ENCODE measurements at regions not wholly inside any gene's neighbourhood (a gene's known extent, or its start where the extent isn't known, plus 50 kb on each side); places are given as distances from the start of the nearest gene placed in this dataset.

GRCh38 chr3:43783987-43784639, 93.4 kb downstream of the ABHD5 start:
- H3K36me3 Mint-ChIP-seq (ENCODE audit: low read depth), result no peaks in the 10 kb centered on the region
- CTCF ChIA-PET, result interaction anchor here (1.2 kb wide), 1 partner anchor 8 kb away, joined by 3 read pairs; no protein-coding TSS in a partner anchor
- H3K4me3 Mint-ChIP-seq, result no peak overlapping the region
- no peaks in the 10 kb centered on the region for H3K9me3 Mint-ChIP-seq
- H3K27me3 Mint-ChIP-seq, result no peaks in the 10 kb centered on the region
- no peak overlapping the region for H3K27ac Mint-ChIP-seq
- DNase-seq, result no peak
- H3K4me1 Mint-ChIP-seq, result no peaks in the 10 kb centered on the region
- POLR2A ChIA-PET, result no interaction called here

DNA sequence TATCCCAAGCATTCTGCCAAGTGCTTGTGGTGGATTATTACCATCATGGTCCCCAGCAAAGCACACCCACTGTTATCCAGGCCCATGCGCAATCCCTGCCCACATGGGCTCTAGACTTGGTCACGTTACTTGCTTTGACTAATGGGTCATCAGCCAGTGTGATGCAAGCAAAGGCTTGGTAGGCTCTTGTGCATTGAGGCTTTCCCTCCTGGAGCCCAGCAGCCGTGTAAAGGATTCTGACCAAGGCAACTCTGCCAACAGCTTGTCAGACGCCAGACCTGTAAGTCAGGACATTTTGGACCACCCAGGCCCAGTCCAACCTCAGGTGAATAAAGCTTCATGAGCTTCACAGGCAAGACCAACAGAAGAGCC, 93.9 kb downstream of the ABHD5 start:
- CTCF ChIA-PET, result interaction anchor here (1.2 kb wide), 1 partner anchor 9 kb away, joined by 3 read pairs; no protein-coding TSS in a partner anchor
- no peaks in the 10 kb centered on the region for H3K4me1 Mint-ChIP-seq
- no peaks in the 10 kb centered on the region for H3K36me3 Mint-ChIP-seq (ENCODE audit: low read depth)
- no peak overlapping the region for H3K4me3 Mint-ChIP-seq
- no peaks in the 10 kb centered on the region for H3K9me3 Mint-ChIP-seq
- POLR2A ChIA-PET, result no interaction called here
- no peak for DNase-seq
- H3K27me3 Mint-ChIP-seq, result no peaks in the 10 kb centered on the region
- no peak overlapping the region for H3K27ac Mint-ChIP-seq

DNA sequence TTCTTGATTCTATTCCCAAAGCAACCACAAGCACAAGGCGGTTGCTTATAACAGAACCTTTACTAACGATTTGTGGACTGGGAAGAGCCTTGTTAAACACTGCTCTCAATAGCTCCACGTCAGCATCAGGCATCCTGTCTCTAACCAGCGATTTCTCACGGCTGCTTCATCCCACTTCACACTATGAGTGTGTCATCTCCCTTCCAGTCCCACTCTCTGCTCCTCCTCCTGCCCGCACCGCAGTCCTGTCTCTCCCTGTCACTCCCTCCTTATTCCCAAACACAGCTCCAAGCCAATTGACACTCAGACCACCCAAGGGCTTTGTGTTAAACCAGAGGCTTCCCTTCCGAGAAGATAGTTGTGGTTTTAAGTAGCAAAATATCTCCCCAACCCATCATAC, 94.8 kb downstream of the ABHD5 start:
- H3K27ac Mint-ChIP-seq, result no peak overlapping the region
- H3K4me3 Mint-ChIP-seq, result no peak overlapping the region
- DNase-seq, result no peak
- no peaks in the 10 kb centered on the region for H3K36me3 Mint-ChIP-seq (ENCODE audit: low read depth)
- H3K4me1 Mint-ChIP-seq, result no peaks in the 10 kb centered on the region
- no peaks in the 10 kb centered on the region for H3K27me3 Mint-ChIP-seq
- ChIA-PET POLR2A (no interaction called here), CTCF (no interaction called here)
- no peaks in the 10 kb centered on the region for H3K9me3 Mint-ChIP-seq

- Mint-ChIP-seq H3K27ac (no peak overlapping the region), H3K9me3 (no peaks in the 10 kb centered on the region), H3K4me3 (no peak overlapping the region), H3K27me3 (no peaks in the 10 kb centered on the region), H3K36me3 (ENCODE audit: low read depth) (no peaks in the 10 kb centered on the region), H3K4me1 (no peaks in the 10 kb centered on the region)
- ChIA-PET POLR2A (no interaction called here), CTCF (interaction anchor here (1.2 kb wide), 1 partner anchor 17 kb away, joined by 5 read pairs; no protein-coding TSS in a partner anchor)
- no peak for DNase-seq
These were observed 95.4 kb downstream of the ABHD5 start for GRCh38 chr3:43786102-43786501.

DNA sequence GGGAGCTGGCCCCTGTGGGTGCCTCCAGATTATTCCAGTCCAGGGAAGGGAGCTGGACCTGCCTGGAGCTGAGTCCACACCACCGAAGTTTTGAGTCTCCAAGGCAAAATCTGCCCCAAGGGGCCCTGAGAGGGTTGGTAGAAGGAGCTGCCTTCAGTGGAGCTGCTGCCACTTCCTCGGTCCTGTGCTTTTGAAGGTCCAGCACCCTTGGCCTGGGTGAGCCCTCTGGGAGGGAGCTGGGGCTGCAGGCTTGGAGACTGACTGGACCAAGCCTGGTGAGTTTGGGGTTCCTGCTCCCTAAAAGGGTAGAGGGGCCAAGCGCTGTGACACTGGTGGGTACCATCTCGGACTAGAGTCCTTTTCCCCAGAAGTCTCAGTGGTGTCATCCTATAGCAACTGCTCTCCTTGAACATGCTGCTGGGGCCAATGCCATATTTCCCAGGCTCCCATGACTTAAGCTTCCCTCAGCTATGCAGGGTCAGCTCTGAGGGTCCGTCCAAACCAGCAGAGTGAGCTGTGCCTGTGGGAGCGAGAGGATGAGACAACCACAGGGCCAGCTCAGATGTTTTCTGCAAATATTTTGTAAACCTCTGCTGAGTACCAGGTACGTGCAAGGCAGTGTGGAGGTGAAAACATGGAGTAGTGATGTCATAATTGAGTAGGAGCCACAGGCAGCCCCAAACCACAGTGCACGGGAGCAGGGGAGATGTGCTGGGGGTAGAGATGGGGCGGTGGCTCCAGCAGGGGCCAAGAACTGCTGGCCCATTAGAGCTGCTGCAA, 96.0 kb downstream of the ABHD5 start:
- no peaks in the 10 kb centered on the region for H3K27me3 Mint-ChIP-seq
- H3K9me3 Mint-ChIP-seq, result no peaks in the 10 kb centered on the region
- H3K27ac Mint-ChIP-seq, result no peak overlapping the region
- H3K4me1 Mint-ChIP-seq, result no peaks in the 10 kb centered on the region
- DNase-seq, result no peak
- no peaks in the 10 kb centered on the region for H3K36me3 Mint-ChIP-seq (ENCODE audit: low read depth)
- CTCF ChIA-PET, result interaction anchor here (1.2 kb wide), 1 partner anchor 18 kb away, joined by 5 read pairs; no protein-coding TSS in a partner anchor
- POLR2A ChIA-PET, result no interaction called here
- H3K4me3 Mint-ChIP-seq, result no peak overlapping the region

DNA sequence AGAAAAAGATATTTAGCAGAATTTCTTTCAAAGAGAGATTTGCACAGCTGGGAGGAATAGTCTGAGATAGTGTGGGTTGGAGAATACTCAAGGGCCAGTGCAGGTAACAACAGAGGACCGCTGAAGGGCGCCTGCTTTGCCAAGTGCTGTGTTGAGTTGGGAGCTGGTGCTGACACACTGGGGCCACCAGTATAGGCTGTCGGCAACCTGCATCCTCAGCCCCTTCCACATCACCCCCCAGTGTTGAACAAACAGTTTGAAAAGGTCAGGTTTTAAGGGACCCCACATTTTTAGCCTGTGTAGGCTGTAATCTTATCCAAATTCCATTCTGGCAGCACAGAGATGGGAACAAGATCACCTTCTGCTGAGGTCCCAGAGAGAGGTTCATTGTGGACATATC, 96.6 kb downstream of the ABHD5 start:
- Mint-ChIP-seq H3K4me3 (no peak overlapping the region), H3K27me3 (no peaks in the 10 kb centered on the region), H3K4me1 (no peaks in the 10 kb centered on the region), H3K9me3 (no peaks in the 10 kb centered on the region), H3K27ac (no peak overlapping the region), H3K36me3 (ENCODE audit: low read depth) (no peaks in the 10 kb centered on the region)
- ChIA-PET POLR2A (no interaction called here), CTCF (no interaction called here)
- DNase-seq, result no peak

DNA sequence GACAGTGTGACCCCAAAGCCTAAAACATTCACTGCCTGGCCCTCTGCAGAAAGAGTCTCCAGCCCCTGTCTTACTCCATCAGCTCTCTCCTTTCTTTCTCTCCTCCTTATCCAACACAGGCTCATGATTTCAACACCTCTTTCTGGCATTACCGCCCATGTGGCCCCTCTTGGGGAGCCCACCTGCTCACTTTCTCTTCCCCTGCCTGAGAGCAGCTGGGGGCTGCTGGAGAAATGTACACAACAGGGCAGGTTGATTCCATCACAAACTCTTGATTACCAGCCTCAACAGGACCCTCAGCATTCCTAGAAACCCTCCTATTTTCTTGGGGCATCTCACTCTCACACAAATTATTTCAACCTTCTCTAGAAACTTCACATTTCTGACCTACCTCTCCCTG, 98.3 kb downstream of the ABHD5 start:
- POLR2A ChIA-PET, result no interaction called here
- CTCF ChIA-PET, result interaction anchor here (0.5 kb wide), 1 partner anchor 28 kb away, joined by 3 read pairs; no protein-coding TSS in a partner anchor
- Mint-ChIP-seq H3K4me3 (no peak overlapping the region), H3K9me3 (no peaks in the 10 kb centered on the region), H3K36me3 (ENCODE audit: low read depth) (no peaks in the 10 kb centered on the region), H3K27me3 (no peaks in the 10 kb centered on the region), H3K4me1 (no peaks in the 10 kb centered on the region), H3K27ac (no peak overlapping the region)
- DNase-seq, result no peak

GRCh38 chr3:43790060-43790459, 99.3 kb downstream of the ABHD5 start:
- no peaks in the 10 kb centered on the region for H3K36me3 Mint-ChIP-seq (ENCODE audit: low read depth)
- no peaks in the 10 kb centered on the region for H3K4me1 Mint-ChIP-seq
- DNase-seq, result no peak
- CTCF ChIA-PET, result no interaction called here
- H3K27ac Mint-ChIP-seq, result no peak overlapping the region
- POLR2A ChIA-PET, result no interaction called here
- no peak overlapping the region for H3K4me3 Mint-ChIP-seq
- H3K27me3 Mint-ChIP-seq, result no peaks in the 10 kb centered on the region
- H3K9me3 Mint-ChIP-seq, result no peaks in the 10 kb centered on the region

DNA sequence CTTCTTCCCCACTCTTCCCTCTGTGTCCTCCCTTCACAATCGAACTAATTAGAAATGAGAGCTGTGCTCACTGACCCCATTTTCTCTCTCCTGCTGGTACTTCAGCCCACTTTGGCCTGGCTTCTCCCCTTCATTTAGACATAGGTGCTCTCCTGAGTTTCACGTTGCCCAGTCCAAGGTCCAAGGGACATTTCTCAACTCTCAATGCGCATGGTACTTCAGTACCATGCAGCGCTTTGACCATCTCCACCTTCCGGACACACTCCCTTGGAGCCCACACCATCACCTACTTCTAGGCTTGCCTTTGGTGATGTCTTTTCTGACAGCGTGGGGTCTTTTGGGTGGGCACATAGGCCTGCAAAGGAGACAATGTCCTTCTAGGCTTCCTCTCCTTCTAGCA, 99.7 kb downstream of the ABHD5 start:
- no peaks in the 10 kb centered on the region for H3K27me3 Mint-ChIP-seq
- no peak overlapping the region for H3K4me3 Mint-ChIP-seq
- no peaks in the 10 kb centered on the region for H3K4me1 Mint-ChIP-seq
- ChIA-PET POLR2A (no interaction called here), CTCF (no interaction called here)
- no peaks in the 10 kb centered on the region for H3K36me3 Mint-ChIP-seq (ENCODE audit: low read depth)
- no peaks in the 10 kb centered on the region for H3K9me3 Mint-ChIP-seq
- H3K27ac Mint-ChIP-seq, result no peak overlapping the region
- DNase-seq, result no peak

- CTCF ChIA-PET, result no interaction called here
- Mint-ChIP-seq H3K9me3 (no peaks in the 10 kb centered on the region), H3K27ac (no peak overlapping the region), H3K4me1 (no peaks in the 10 kb centered on the region), H3K4me3 (no peak overlapping the region), H3K27me3 (no peaks in the 10 kb centered on the region), H3K36me3 (ENCODE audit: low read depth) (no peaks in the 10 kb centered on the region)
- DNase-seq, result no peak
- POLR2A ChIA-PET, result no interaction called here
These were observed 100.5 kb downstream of the ABHD5 start for GRCh38 chr3:43791246-43791645.

- ChIA-PET POLR2A (no interaction called here), CTCF (interaction anchor here (1.1 kb wide), 1 partner anchor 24 kb away, joined by 3 read pairs; no protein-coding TSS in a partner anchor)
- Mint-ChIP-seq H3K27me3 (peaks cover 2% of the 10 kb centered on the region), H3K27ac (no peak overlapping the region), H3K4me3 (no peak overlapping the region), H3K4me1 (no peaks in the 10 kb centered on the region), H3K36me3 (ENCODE audit: low read depth) (no peaks in the 10 kb centered on the region), H3K9me3 (no peaks in the 10 kb centered on the region)
- DNase-seq, result no peak
These were observed 102.2 kb downstream of the ABHD5 start for GRCh38 chr3:43792904-43793303.

DNA sequence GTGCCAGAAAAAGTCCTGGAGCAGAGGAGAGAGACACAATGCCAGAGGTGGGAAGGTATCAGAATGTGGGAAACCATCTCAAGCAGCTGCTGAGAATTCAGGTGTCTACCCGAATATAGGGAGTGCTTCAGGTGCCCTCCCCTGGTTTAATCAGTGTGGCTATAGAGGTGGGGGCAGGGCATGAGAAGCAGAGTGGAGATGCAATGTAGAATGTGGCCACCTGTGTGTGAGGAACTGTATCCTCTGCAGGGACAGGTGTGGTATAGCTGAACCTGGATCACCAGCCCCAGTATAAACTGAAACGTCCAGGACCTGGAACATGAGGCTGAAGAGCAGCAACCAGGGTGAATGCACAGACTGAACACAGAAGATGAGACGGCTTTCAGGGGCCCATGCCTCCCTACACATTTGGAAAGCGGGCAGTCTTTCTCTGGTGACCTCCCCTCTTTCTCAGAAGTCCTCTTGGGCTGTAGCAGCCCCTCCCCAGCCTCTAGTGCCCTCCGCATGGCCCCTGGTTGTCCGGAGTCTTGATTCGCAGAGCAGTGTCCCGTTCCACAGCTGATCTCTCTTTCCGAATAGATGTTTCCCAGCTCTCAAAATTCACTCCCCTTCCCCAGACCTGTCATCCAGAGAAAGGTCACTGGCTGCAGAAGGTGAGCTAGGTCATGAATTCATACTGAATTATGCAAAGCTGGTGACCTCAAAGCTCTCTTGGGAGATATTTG, 103.1 kb downstream of the ABHD5 start:
- Mint-ChIP-seq H3K4me3 (no peak overlapping the region), H3K27ac (no peak overlapping the region), H3K36me3 (ENCODE audit: low read depth) (no peaks in the 10 kb centered on the region), H3K27me3 (peaks cover 5% of the 10 kb centered on the region), H3K9me3 (no peaks in the 10 kb centered on the region), H3K4me1 (no peaks in the 10 kb centered on the region)
- POLR2A ChIA-PET, result no interaction called here
- CTCF ChIA-PET, result interaction anchor here (1.4 kb wide), 1 partner anchor 19 kb away, joined by 4 read pairs; no protein-coding TSS in a partner anchor
- DNase-seq, result no peak

GRCh38 chr3:43794776-43795175, 104.0 kb downstream of the ABHD5 start:
- ChIA-PET POLR2A (no interaction called here), CTCF (interaction anchor here (1.4 kb wide), 1 partner anchor 20 kb away, joined by 4 read pairs; no protein-coding TSS in a partner anchor)
- Mint-ChIP-seq H3K36me3 (ENCODE audit: low read depth) (no peaks in the 10 kb centered on the region), H3K4me3 (no peak overlapping the region), H3K27ac (no peak overlapping the region), H3K4me1 (no peaks in the 10 kb centered on the region), H3K9me3 (no peaks in the 10 kb centered on the region), H3K27me3 (peaks cover 6% of the 10 kb centered on the region)
- DNase-seq, result no peak
